ENCODE measurements at regions not wholly inside any gene's neighbourhood (a gene's known extent, or its start where the extent isn't known, plus 50 kb on each side); places are given as distances from the start of the nearest gene placed in this dataset.

DNA sequence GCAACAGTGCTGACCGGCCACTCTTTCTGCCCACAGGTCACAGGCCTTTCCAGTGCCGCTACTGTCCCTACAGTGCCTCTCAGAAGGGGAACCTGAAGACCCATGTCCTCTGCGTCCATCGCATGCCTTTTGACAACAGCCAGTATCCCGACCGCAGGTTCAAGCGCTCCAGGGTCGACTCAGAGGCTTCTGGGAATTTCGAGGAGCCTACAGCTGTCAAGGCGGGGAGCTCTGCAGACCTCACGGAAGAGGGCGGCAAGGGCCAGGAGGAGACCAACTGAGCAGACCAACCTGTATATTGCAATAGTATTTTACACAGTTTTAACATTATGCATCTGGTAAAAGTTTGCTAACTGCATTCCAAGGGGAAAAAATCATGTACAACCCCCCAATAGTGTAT, 338.5 kb downstream of the ZNF536 start:
- H3K27ac Mint-ChIP-seq = no peak overlapping the region
- H3K36me3 Mint-ChIP-seq = no peaks in the 10 kb centered on the region
- DNase-seq (ENCODE audit: low spot score in 2 of 2) (no peak), ATAC-seq (no peak)
- no peaks in the 10 kb centered on the region for H3K9me3 Mint-ChIP-seq

DNA sequence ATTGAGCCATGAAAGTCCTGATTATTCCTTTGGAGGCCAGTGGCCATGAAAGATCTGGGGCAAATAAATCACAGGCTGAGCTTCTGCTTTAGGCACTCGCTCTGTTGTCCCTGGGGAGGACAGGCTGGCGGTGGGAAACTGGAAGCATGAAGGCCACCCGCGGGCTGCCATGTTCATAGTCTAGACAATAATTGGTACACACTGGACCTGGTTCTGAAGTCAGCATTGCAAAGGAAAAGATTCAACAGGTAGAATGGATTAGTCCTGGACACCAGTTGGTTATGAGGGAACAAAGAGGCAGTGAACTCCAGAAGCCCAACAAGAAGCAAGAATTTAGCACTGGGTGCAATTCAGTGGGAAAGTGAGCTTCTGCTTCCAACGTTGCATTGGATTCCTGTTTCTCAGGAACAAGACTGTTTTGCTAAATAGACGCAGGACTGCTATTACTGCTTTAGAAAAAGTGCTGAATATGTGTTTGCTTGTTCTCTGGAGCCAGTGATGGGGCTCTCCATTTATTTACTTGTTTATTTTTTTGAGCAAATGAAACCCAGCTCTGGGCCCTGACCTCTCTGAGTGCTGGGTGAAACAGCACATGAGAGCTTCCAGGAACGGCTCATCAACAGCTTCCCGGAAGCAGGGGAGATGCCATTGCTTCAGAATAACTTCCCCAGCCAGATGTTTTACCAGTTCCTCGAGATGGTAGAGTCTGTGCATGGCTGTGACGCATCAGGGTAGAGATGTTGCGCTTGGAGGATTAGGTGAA, 336.4 kb downstream of the ZNF536 start:
- DNase-seq (ENCODE audit: low spot score in 2 of 2) = no peak

DNA sequence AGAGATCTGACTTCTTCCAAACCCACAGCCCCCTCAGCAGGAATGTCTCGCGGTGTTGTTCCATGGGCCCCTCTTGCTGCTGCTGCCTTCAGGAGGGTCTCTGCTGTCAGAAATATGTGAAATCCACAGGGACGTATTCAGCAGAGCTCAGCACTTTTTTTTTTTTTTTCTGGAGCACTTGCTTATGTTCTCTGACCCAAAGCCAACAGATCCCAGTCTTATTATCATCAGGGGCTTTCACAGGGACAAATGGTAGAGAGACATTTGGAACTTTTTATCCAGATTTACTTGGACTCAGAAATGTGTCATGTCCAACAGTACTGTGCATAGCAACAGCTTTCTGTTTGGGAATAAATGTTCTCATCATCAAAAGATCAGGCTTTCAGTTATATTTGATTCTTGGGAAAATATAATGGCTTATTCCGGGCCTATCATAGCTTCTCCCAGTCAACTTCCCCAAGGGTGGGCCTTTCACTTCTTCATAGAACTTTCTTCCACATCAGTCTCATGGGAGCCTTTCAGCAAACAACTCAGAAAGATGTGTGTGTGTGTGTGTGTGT, 332.7 kb downstream of the ZNF536 start:
- Mint-ChIP-seq H3K27ac (no peak overlapping the region), H3K9me3 (no peaks in the 10 kb centered on the region), H3K36me3 (no peaks in the 10 kb centered on the region)
- ATAC-seq (no peak), DNase-seq (ENCODE audit: low spot score in 2 of 2) (no peak)

More for the DNA sequence above, 336.4 kb downstream of the ZNF536 start:
- ATAC-seq = no peak
- no peaks in the 10 kb centered on the region for H3K36me3 Mint-ChIP-seq
- H3K9me3 Mint-ChIP-seq = no peaks in the 10 kb centered on the region
- no peak overlapping the region for H3K27ac Mint-ChIP-seq

DNA sequence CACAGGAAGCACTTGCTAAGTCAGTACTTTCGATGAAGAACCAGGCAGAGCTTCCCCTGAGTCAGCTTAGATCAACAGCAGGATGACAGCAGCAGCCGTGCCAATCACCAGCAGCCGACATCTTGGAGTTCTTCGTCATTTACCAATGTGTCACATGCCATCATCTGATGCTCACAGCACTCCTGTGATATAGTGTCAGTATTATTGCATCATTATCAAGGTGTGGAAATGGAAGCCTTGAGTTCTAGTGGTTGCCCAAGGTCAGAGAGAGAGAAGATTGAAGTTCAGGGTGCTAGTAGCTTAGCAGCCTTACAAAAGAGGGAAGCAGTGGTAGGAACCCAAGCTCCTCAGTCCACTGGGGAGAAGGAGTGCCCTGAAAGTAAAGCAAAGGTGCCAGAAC, 331.5 kb downstream of the ZNF536 start:
- H3K36me3 Mint-ChIP-seq = no peaks in the 10 kb centered on the region
- DNase-seq (ENCODE audit: low spot score in 2 of 2) (no peak), ATAC-seq (no peak)
- H3K27ac Mint-ChIP-seq = no peak overlapping the region
- no peaks in the 10 kb centered on the region for H3K9me3 Mint-ChIP-seq

DNA sequence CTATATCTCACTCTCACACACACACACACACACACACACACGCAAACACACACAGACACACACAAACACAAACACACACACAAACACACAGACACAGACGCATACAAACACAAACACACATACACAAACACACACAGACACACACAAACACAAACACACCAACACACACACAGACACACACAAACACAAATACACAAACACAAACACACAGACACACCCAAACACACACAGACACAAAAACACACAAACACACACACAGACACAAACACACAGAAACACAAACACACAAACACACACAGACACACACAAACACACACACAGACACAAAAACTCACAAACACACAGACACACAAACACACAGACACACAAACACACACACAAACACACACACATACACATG, 329.0 kb downstream of the ZNF536 start:
- DNase-seq (ENCODE audit: low spot score in 2 of 2) (no peak), ATAC-seq (no peak)
- H3K9me3 Mint-ChIP-seq = no peaks in the 10 kb centered on the region
- no peaks in the 10 kb centered on the region for H3K36me3 Mint-ChIP-seq
- H3K27ac Mint-ChIP-seq = no peak overlapping the region

DNA sequence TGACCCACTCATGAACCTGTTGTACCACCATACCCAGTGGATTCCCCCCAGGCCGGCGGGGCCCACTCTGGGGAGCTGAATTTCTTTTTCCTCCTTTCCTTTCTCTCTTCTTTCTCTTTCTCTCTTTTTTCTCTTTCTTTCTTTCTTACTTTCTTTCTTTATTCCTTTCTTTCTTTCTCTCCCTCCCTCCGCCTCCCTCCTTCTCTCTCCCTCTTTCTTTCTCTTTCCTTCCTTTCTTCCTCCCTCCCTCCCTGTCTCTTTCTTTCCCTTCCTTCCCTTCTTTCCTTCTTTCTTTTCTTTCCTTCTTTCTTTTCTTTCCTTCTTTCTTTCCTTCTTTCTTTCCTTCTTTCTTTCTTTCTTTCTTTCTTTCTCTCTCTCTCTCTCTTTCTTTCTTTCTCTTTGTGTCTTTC, 327.7 kb downstream of the ZNF536 start:
- ATAC-seq (no peak), DNase-seq (ENCODE audit: low spot score in 2 of 2) (no peak)
- Mint-ChIP-seq H3K27ac (no peak overlapping the region), H3K36me3 (no peaks in the 10 kb centered on the region), H3K9me3 (no peaks in the 10 kb centered on the region)

DNA sequence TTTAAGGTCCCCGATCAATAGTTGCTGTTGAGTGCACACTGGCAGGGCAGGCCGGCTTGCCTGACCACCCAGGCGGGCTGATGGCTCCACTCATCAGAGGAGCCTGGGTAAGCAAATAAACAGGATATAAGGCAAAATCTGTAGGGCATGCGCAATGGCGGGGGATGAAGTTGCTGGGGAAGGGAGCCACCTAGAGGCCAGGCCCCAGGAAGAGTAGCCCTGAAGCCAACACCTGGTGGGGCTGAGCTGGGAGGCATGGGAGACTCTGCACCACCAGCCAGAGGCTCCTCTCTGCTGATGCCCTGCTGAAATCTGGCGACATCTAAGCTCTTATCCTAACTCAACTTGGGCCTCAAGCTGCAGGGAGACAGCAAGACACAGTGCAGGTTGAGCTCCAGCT, 324.3 kb downstream of the ZNF536 start:
- peak in 1 of 2 donors; percentile 5 for DNase-seq (ENCODE audit: low spot score in 2 of 2)
- Mint-ChIP-seq H3K9me3 (no peaks in the 10 kb centered on the region), H3K36me3 (no peaks in the 10 kb centered on the region), H3K27ac (no peak overlapping the region)
- ATAC-seq = peak in 1 of 2 donors; percentile 40

DNA sequence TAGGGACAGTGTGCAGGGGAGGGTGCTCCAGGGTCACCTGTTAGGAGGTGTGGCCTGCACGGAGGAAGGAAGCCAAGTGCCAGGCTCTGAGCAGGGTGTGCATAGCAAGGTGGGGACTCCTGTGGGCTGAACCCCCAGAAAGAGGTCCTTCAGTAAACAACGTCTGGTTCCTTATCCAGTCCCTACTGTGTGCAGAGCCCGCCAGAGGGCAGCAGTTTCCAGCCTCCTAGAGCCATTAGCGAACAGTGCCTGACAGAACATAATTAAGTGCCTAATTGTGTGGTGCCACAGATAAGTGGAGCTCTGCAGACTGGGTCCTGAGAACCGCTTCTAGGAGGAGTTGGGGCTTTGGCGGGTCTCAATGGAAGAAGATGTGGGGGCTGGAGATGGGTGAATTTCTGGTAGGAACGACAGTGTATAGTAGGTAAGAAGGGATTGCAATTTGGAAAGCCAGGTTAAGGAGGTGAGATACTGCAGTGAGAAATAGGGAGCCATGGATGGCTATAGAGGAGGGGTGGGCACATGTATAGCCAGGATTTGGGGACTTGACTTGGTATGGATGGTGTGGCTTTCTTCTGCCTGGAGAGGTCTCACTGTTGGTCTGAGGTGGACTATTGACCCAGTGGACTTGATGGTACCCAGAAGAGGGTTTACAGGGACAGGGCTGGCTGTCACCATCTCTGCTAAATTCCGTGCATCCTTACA, 323.1 kb downstream of the ZNF536 start:
- ATAC-seq (no peak), DNase-seq (ENCODE audit: low spot score in 2 of 2) (no peak)
- Mint-ChIP-seq H3K27ac (no peak overlapping the region), H3K36me3 (no peaks in the 10 kb centered on the region), H3K9me3 (no peaks in the 10 kb centered on the region)

DNA sequence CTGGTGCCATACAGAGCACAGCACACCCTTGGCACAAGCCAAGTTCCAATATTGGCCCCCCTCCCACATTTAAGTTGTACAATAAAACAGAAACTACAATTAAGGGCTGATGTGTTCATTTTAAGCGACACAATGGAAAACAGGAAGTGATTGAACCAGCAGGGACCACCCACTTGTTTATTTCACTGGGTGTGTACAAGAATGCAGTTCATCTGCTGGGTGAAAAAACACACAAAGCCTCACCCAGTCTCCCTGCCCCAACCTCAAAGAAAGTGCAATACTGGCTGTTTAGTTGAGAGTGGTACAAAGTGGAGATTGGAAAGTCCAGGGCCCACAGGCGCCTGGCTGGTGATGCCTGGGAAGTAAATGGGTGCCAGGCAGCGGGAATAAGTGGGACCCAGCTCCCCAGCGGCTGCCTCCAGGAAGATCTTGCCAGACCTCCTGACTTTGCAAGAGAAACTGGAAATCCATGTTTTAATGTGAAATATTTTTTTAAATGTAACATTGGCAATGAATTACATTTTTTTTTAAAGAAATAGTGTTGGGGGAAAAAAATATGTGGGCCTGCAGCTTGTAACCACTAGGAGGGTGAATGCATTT, 322.1 kb downstream of the ZNF536 start:
- DNase-seq (ENCODE audit: low spot score in 2 of 2) (no peak), ATAC-seq (no peak)
- Mint-ChIP-seq H3K36me3 (no peaks in the 10 kb centered on the region), H3K9me3 (no peaks in the 10 kb centered on the region), H3K27ac (no peak overlapping the region)

DNA sequence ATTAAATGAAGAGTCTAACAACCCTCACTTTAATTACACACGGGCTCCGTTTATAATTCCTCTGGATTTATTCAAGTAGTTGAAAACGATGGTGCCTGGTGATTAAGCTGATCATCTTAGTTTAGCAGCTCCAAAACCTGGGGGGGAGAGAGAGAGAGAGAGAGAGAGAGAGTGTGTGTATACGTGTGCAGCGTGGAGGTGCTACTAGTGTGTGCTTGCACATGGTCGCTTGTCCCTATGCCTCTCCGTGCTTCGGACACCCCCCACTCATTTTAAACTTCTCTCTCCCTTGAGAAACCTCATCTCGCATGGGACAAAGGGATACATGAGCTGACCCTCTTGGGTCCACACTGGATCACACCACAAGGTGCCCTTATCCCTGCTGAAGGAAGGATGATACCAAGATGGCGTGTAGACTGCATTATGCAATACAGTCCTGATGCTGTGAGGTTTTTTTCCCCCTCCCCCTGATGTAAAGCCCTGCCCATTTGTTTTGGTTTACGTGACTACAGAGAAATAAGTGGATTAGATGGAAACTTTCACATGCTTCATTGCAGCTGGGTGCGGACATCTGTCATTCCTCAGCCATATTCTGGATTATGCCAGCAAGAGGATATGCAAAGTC, 320.8 kb downstream of the ZNF536 start:
- H3K36me3 Mint-ChIP-seq = no peaks in the 10 kb centered on the region
- H3K27ac Mint-ChIP-seq = no peak overlapping the region
- DNase-seq (ENCODE audit: low spot score in 2 of 2) (no peak), ATAC-seq (no peak)
- H3K9me3 Mint-ChIP-seq = no peaks in the 10 kb centered on the region

DNA sequence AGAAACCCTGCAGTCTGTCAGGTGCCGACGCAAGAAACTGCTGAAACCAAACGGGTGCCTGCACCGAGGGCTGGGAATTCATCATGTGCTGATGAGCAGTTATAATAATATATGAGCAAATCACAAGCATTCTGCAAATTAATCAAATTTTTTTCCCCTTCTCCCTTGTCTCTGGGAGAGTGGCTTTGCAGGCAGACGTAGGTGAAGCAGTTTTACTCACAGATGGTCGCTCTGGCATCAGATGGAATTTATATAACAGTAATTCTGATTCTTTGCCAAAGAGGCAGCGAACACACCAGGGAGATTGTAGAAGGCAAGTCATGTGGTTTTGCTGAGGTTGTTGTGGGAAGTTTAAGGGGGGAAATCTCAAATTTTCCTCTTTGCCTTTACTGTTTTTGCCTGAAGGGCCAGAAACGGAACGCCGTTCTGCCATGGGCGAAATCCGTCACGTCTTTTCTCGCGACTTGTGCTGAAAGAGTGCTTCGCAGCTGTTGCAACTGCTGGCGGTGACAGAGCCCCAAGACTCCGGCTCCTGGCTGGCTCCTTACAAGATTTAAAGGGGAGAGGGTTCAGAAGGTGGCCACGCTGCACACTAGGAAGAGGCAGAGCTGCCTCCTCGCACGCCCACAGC, 320.1 kb downstream of the ZNF536 start:
- Mint-ChIP-seq H3K27ac (no peak overlapping the region), H3K9me3 (no peaks in the 10 kb centered on the region), H3K36me3 (no peaks in the 10 kb centered on the region)
- DNase-seq (ENCODE audit: low spot score in 2 of 2) = no peak
- ATAC-seq = no peak

DNA sequence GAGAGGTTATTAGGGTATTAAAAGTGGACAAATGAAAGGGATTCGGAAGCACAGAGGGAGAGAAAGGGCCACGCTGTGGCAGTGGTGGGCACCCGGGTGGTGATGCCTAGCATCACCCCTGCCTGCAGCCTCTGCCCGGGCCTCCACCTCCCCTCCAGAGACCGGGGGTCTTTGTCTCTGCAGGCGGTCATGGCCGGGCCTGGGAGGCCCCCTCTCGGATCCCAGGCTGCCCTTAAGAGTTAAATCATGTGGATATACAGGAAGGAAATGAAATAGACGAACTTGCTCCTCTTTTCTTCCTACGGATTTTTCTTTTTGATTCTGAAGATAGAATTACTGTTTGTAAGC, 319.6 kb downstream of the ZNF536 start:
- Mint-ChIP-seq H3K27ac (no peak overlapping the region), H3K9me3 (no peaks in the 10 kb centered on the region), H3K36me3 (no peaks in the 10 kb centered on the region)
- ATAC-seq = no peak
- DNase-seq (ENCODE audit: low spot score in 2 of 2) = no peak

DNA sequence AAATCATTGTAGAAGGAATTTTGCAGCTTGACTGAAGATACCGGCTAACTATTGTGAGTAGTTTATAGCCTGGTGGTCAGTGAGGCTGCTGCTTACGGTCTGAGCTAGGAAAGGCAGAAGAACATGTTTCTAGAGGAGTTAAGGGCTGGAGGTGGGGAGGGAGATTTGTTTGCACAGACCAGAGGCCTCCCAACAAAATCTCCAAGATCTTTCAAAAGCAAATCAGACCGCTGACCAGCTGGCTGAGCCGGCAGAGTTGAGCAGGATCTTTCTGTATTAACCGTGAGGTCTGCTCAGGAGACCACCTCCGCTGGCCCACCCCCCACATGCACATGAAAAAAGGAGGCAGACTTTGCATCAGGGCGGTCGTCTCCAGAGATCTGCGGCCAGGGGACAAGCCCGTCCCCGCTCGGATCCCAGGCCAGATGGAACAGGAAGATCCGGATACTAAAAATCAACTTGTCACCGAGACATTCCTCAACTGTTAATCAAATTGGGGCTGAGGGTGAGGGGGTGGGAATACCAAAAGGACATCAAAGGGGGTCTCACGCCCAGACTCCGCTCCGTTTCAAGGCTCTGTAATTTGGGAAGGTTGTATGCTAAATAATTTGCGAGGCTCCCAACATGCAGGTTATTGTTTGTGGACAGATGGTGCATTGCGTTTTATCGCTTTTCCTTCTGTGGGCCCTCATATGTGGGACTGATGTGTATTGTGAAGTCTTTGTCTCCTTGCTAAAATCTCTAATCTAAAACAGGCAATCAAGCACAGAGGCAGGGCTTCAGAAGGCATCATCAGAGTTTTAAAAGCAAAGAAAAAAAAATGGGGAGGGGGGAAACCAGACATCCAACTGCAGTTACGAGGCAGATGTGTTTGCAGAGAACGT, 319.0 kb downstream of the ZNF536 start:
- ATAC-seq (no peak), DNase-seq (ENCODE audit: low spot score in 2 of 2) (no peak)
- Mint-ChIP-seq H3K27ac (no peak overlapping the region), H3K9me3 (no peaks in the 10 kb centered on the region), H3K36me3 (no peaks in the 10 kb centered on the region)

DNA sequence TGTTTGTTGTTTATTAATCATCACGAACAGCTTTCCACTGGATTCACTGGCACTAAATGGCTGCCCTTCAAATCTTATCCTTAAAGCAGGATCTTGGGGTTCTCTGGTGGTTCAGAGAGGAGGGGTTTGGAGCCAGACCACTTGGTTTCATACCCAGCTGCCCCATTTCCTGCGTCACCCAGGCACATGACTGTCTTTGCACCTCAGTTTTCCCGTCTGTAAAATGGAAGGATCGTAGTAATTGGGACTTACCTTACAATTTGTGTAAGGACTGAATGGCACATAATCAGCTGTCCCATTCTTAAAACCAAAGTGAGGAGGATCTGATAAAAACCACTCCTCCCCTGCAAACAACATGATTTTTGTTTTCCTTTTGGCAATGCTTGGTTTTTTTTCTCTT, 318.3 kb downstream of the ZNF536 start:
- Mint-ChIP-seq H3K36me3 (no peaks in the 10 kb centered on the region), H3K9me3 (no peaks in the 10 kb centered on the region), H3K27ac (no peak overlapping the region)
- ATAC-seq (no peak), DNase-seq (ENCODE audit: low spot score in 2 of 2) (no peak)

DNA sequence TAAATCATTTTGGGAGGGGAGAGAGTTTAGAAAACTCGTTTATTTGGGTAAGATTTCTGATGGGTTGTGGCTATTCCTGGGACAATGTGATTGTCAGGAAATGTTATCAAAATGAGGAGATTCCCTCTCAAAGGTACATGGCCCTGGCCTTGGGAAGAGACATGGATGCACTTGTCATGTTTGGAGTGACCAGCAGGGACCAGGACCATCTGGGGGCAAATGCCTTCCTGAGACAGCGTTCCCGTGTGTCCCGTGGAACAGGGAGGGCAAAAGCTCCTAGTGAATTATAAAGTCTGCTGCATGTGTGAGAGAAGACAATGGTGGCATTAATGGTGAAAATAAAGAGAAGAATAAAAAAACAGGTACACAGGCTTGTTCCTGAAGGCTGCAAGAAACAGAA, 317.3 kb downstream of the ZNF536 start:
- no peaks in the 10 kb centered on the region for H3K36me3 Mint-ChIP-seq
- no peak overlapping the region for H3K27ac Mint-ChIP-seq
- no peak for DNase-seq (ENCODE audit: low spot score in 2 of 2)
- no peak for ATAC-seq
- no peaks in the 10 kb centered on the region for H3K9me3 Mint-ChIP-seq

DNA sequence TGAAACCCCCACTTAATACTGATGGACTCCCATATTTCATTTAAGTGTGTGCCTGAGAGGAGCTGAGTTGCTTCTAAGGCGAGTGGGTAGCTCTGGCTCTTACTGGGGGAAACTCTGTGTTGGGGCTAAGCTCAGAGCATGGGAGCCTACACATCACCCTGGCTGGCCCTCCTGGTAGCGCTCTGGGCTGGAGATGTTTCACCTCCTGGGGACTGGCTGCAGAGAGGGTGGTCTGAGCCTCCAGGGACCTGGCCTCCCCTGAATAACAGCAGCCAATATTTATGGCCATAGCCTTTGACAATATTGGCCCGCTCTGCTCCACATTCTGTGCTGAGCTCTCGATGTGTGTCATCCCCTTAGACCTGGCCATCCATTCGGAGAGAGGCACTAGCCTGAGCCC, 316.5 kb downstream of the ZNF536 start:
- no peak overlapping the region for H3K27ac Mint-ChIP-seq
- ATAC-seq (no peak), DNase-seq (ENCODE audit: low spot score in 2 of 2) (no peak)
- H3K36me3 Mint-ChIP-seq = no peaks in the 10 kb centered on the region
- no peaks in the 10 kb centered on the region for H3K9me3 Mint-ChIP-seq
